Mesenchymal stem cell (in vitro differentiated cells and primary cell): ENCODE measurements at regions not wholly inside any gene's neighbourhood (a gene's known extent, or its start where the extent isn't known, plus 50 kb on each side); places are given as distances from the start of the nearest gene placed in this dataset.
"Not testable (repeated sequence)": the region's sequence is repeated elsewhere in the genome, so short reads cannot be mapped to it uniquely, and the experiment has no call there.

Source experiments
- DNase-seq: peaks from one replicate; pipeline ENCODE4 v3.0.0-alpha.2; 2013
- H2AFZ ChIP-seq: one replicate; pipeline ENCODE4 v1.6.1; 2013; ENCODE audit warnings: low read depth, mild to moderate bottlenecking, control low read depth, inconsistent platforms, low read length, moderate library complexity
- H2AK5ac ChIP-seq: 2 replicates; pipeline ENCODE4 v1.6.1; 2013; ENCODE audit warnings: low read length, moderate library complexity, mild to moderate bottlenecking, inconsistent platforms; ENCODE audit not compliant: severe bottlenecking
- H2BK120ac ChIP-seq: one replicate; pipeline ENCODE4 v1.6.1; 2013; ENCODE audit warnings: low read depth, mild to moderate bottlenecking, inconsistent platforms, low read length, moderate library complexity
- H2BK12ac ChIP-seq, 2 experiments: one replicate each; pipeline ENCODE4 v1.6.1; 2013; ENCODE audit warnings: inconsistent platforms in 2 of 2, low read length in 2 of 2, mild to moderate bottlenecking in 2 of 2, moderate library complexity in 2 of 2, control low read depth in 1 of 2
- H2BK15ac ChIP-seq: one replicate; pipeline ENCODE4 v1.6.1; 2013; ENCODE audit warnings: mild to moderate bottlenecking, low read depth, inconsistent platforms; ENCODE audit not compliant: poor library complexity, severe bottlenecking
- H2BK5ac ChIP-seq: 2 replicates; pipeline ENCODE4 v1.6.1; 2013; ENCODE audit warnings: low read depth, mild to moderate bottlenecking, low read length, control low read depth, inconsistent platforms; ENCODE audit not compliant: poor library complexity, severe bottlenecking
- H3K14ac ChIP-seq, 2 experiments: one replicate each; pipeline ENCODE4 v1.6.1; 2013; ENCODE audit warnings: inconsistent platforms in 2 of 2, low read length in 2 of 2, control low read depth in 1 of 2, mild to moderate bottlenecking in 1 of 2, moderate library complexity in 1 of 2
- H3K18ac ChIP-seq, 2 experiments: one replicate each; pipeline ENCODE4 v1.6.1; 2013; ENCODE audit warnings: inconsistent platforms in 2 of 2, low read length in 2 of 2, control low read depth in 1 of 2, low read depth in 1 of 2, mild to moderate bottlenecking in 1 of 2
- H3K23ac ChIP-seq, 2 experiments: one replicate each; pipeline ENCODE4 v1.6.1; 2013; ENCODE audit warnings: inconsistent platforms in 2 of 2, low read length in 2 of 2, mild to moderate bottlenecking in 2 of 2, moderate library complexity in 2 of 2, control low read depth in 1 of 2
- H3K27ac ChIP-seq: 2 replicates; pipeline ENCODE4 v1.5.1; 2013; ENCODE audit warnings: mild to moderate bottlenecking, moderate library complexity, low read length, control low read depth, inconsistent platforms; ENCODE audit not compliant: poor library complexity, severe bottlenecking
- H3K27me3 ChIP-seq, 2 experiments: 2 replicates each; pipeline versions ENCODE4 v1.6.1 to v1.7.0; 2013; ENCODE audit warnings: low read length in 2 of 2, mild to moderate bottlenecking in 2 of 2, moderate library complexity in 2 of 2, control low read depth in 1 of 2, inconsistent platforms in 1 of 2; ENCODE audit not compliant: control insufficient read depth in 1 of 2, insufficient read depth in 1 of 2
- H3K36me3 ChIP-seq, 2 experiments: 2 replicates each; pipeline versions ENCODE4 v1.6.1 to v1.7.0; 2013; ENCODE audit warnings: low read length in 2 of 2, control low read depth in 1 of 2, inconsistent platforms in 1 of 2, low read depth in 1 of 2, mild to moderate bottlenecking in 1 of 2; ENCODE audit not compliant: insufficient read depth in 2 of 2, control insufficient read depth in 1 of 2
- H3K4ac ChIP-seq, 2 experiments: one replicate each; pipeline ENCODE4 v1.6.1; 2013; ENCODE audit warnings: inconsistent platforms in 2 of 2, low read length in 2 of 2, mild to moderate bottlenecking in 2 of 2, moderate library complexity in 2 of 2, control low read depth in 1 of 2, low read depth in 1 of 2
- H3K4me1 ChIP-seq: 2 replicates; pipeline ENCODE4 v1.6.1; 2013; ENCODE audit warnings: low read depth, low read length, control low read depth; ENCODE audit not compliant: control insufficient read depth, insufficient read depth
- H3K4me2 ChIP-seq: 2 replicates; pipeline ENCODE4 v1.6.1; 2013; ENCODE audit warnings: low read length, mild to moderate bottlenecking, inconsistent platforms; ENCODE audit not compliant: poor library complexity, severe bottlenecking
- H3K4me3 ChIP-seq, 2 experiments: 2 replicates each; pipeline versions ENCODE4 v1.5.1 to v1.7.0; 2013; ENCODE audit warnings: low read length in 2 of 2, mild to moderate bottlenecking in 2 of 2, control low read depth in 1 of 2, low read depth in 1 of 2; ENCODE audit not compliant: insufficient read depth in 1 of 2
- H3K79me1 ChIP-seq: replicated peaks from 2 replicates; pipeline ENCODE4 v1.6.1; 2013; ENCODE audit warnings: mild to moderate bottlenecking, control low read depth, low read length, inconsistent platforms; ENCODE audit not compliant: poor library complexity, severe bottlenecking
- H3K9ac ChIP-seq: 2 replicates; pipeline ENCODE4 v1.7.0; 2013; ENCODE audit warnings: mild to moderate bottlenecking, low read length, moderate library complexity
- H3K9me3 ChIP-seq: 2 replicates; pipeline ENCODE4 v1.7.0; 2013; ENCODE audit warnings: mild to moderate bottlenecking, low read length; ENCODE audit not compliant: control insufficient read depth
- H4K8ac ChIP-seq: one replicate; pipeline ENCODE4 v1.6.1; 2013; ENCODE audit warnings: inconsistent platforms, mild to moderate bottlenecking, low read length, moderate library complexity
- H4K91ac ChIP-seq: one replicate; pipeline ENCODE4 v1.6.1; 2013; ENCODE audit warnings: mild to moderate bottlenecking, low read length, inconsistent platforms
- WGBS: methylation state at CpG from one replicate; pipeline ENCODE4 v1.1.7; 2013; ENCODE audit warnings: mixed read lengths; 5-methylcytosine and 5-hydroxymethylcytosine counted together

- Histone ChIP-seq H3K14ac (no peak overlapping the region), H3K18ac (no peak overlapping the region), H3K9ac (no peak overlapping the region), H2BK120ac (no peak overlapping the region), H2BK5ac (no peak overlapping the region), H3K27ac (no peak overlapping the region), H2BK15ac (no peak overlapping the region), H4K8ac (no peak overlapping the region), H3K4me3 (no peak overlapping the region), H3K36me3 (no peaks in the 10 kb centered on the region), H3K79me1 (no peaks in the 10 kb centered on the region), H2BK12ac (no peak overlapping the region), H2AK5ac (no peak overlapping the region), H3K23ac (no peak overlapping the region), H3K4ac (no peak overlapping the region), H2AFZ (no peak overlapping the region), H4K91ac (no peak overlapping the region), H3K9me3 (peaks cover 24% of the 10 kb centered on the region), H3K27me3 (no peaks in the 10 kb centered on the region), H3K4me1 (no peaks in the 10 kb centered on the region), H3K4me2 (no peak overlapping the region)
- WGBS = no CpG with 5 or more reads among the region's 1 CpG
- no peak for DNase-seq
Measured at GRCh38 chr18:64379662-64380061, 230.8 kb upstream of the LINC00305 start.

DNA sequence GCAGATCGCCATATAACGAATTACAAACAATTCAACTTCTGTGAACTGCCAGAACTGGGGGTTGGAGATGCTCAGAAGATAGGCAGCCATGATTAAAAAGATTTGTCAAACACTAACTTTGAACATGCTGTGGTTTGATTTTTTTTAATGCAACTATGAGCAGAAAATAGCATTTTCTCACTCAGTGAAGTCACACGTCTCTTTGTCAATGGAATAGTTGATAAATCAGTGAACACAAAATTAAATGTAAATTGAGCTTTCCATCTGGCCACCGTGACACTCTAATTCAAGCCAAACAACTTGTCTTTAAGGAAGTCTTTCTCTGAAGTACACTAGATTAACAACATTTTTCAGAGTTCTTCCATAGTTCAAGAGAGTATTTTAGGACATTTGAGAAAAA lies 228.6 kb upstream of the LINC00305 start:
- Histone ChIP-seq H4K91ac (no peak overlapping the region), H3K79me1 (no peaks in the 10 kb centered on the region), H3K27me3 (no peaks in the 10 kb centered on the region), H3K36me3 (no peaks in the 10 kb centered on the region), H3K9ac (no peak overlapping the region), H3K4me3 (no peak overlapping the region), H2BK15ac (no peak overlapping the region), H4K8ac (no peak overlapping the region), H2AK5ac (no peak overlapping the region), H3K14ac (no peak overlapping the region), H3K4me1 (no peaks in the 10 kb centered on the region), H3K4me2 (no peak overlapping the region), H2BK5ac (no peak overlapping the region), H3K18ac (no peak overlapping the region), H3K9me3 (peaks cover 29% of the 10 kb centered on the region), H3K27ac (no peak overlapping the region), H2BK120ac (no peak overlapping the region), H2BK12ac (no peak overlapping the region), H2AFZ (no peak overlapping the region), H3K4ac (no peak overlapping the region), H3K23ac (no peak overlapping the region)
- no peak for DNase-seq
- 100% methylated on average over 2 of the region's 4 CpGs for WGBS

- Histone ChIP-seq H4K8ac (no peak overlapping the region), H3K4me2 (no peak overlapping the region), H3K27ac (no peak overlapping the region), H2BK15ac (no peak overlapping the region), H2BK120ac (no peak overlapping the region), H4K91ac (no peak overlapping the region), H3K9me3 (peaks cover 34% of the 10 kb centered on the region), H3K4me3 (no peak overlapping the region), H3K4me1 (no peaks in the 10 kb centered on the region), H2BK5ac (no peak overlapping the region), H3K9ac (no peak overlapping the region), H3K36me3 (no peaks in the 10 kb centered on the region), H3K27me3 (no peaks in the 10 kb centered on the region), H3K23ac (no peak overlapping the region), H2AFZ (no peak overlapping the region), H3K4ac (no peak overlapping the region), H2BK12ac (no peak overlapping the region), H2AK5ac (no peak overlapping the region), H3K18ac (no peak overlapping the region), H3K79me1 (no peaks in the 10 kb centered on the region), H3K14ac (no peak overlapping the region)
- WGBS = 43% methylated on average over 1 of the region's 2 CpGs
- DNase-seq = no peak
Measured at GRCh38 chr18:64372850-64373249, 224.0 kb upstream of the LINC00305 start.

- not testable (repeated sequence) for H3K14ac ChIP-seq, DNase-seq, H2BK15ac ChIP-seq, H2AFZ ChIP-seq, H3K36me3 ChIP-seq, H4K91ac ChIP-seq, H3K27ac ChIP-seq, H3K27me3 ChIP-seq, H3K18ac ChIP-seq, H3K23ac ChIP-seq, H2AK5ac ChIP-seq, H3K79me1 ChIP-seq, H2BK120ac ChIP-seq, H3K4ac ChIP-seq, H2BK12ac ChIP-seq, H3K4me3 ChIP-seq, H3K9ac ChIP-seq, H4K8ac ChIP-seq, H2BK5ac ChIP-seq, H3K4me1 ChIP-seq, H3K4me2 ChIP-seq
- peaks cover 28% of the 10 kb centered on the region for H3K9me3 ChIP-seq
- 91% methylated on average over 2 of the region's 8 CpGs for WGBS
Measured at GRCh38 chr18:64369830-64370440, 221.0 kb upstream of the LINC00305 start.
